HEK293T (cell line): ENCODE measurements at regions not wholly inside any gene's neighbourhood (a gene's known extent, or its start where the extent isn't known, plus 50 kb on each side); places are given as distances from the start of the nearest gene placed in this dataset.
"Not testable (repeated sequence)": the region's sequence is repeated elsewhere in the genome, so short reads cannot be mapped to it uniquely, and the experiment has no call there.

Source experiments
- CTCF ChIA-PET: fragments of 350-600 bp; formaldehyde crosslinking; extraction: SDS; loops from one replicate; lab custom pipeline; 2021; ENCODE audit warnings: antibody characterized with exemption, inconsistent platforms; lab: Yijun Ruan, JAX
- POLR2A ChIA-PET: fragments of 350-600 bp; formaldehyde crosslinking; extraction: SDS; loops from one replicate; lab custom pipeline; 2020; ENCODE audit warnings: antibody characterized with exemption, inconsistent platforms; lab: Yijun Ruan, JAX
- DNase-seq: peaks from one replicate; pipeline ENCODE4 v3.0.0; 2012; ENCODE audit warnings: mixed read lengths; ENCODE audit errors: extremely low spot score
- ARNT ChIP-seq: fragments of 450-650 bp; IDR thresholded peaks from 2 replicates; pipeline ENCODE4 v1.6.1; 2017; ENCODE audit warnings: mild to moderate bottlenecking
- BHLHE40 ChIP-seq: fragments of 450-650 bp; IDR thresholded peaks from 2 replicates; pipeline ENCODE4 v1.6.1; 2016; ENCODE audit warnings: mild to moderate bottlenecking, moderate library complexity, borderline replicate concordance
- CTBP1 ChIP-seq: fragments of 450-650 bp; IDR thresholded peaks from 2 replicates; pipeline ENCODE4 v1.6.1; 2016; ENCODE audit warnings: borderline replicate concordance
- ELF4 ChIP-seq: fragments of 450-650 bp; IDR thresholded peaks from 2 replicates; pipeline ENCODE4 v1.6.1; 2017; ENCODE audit warnings: antibody characterized with exemption
- FOXA1 ChIP-seq: fragments of 450-650 bp; IDR thresholded peaks from 2 replicates; pipeline ENCODE4 v1.6.1; 2016; ENCODE audit warnings: mild to moderate bottlenecking
- FOXK2 ChIP-seq: fragments of 450-650 bp; IDR thresholded peaks from 2 replicates; pipeline ENCODE4 v1.6.1; 2016; ENCODE audit warnings: mild to moderate bottlenecking
- FOXM1 ChIP-seq: fragments of 450-650 bp; IDR thresholded peaks from 2 replicates; pipeline ENCODE4 v1.6.1; 2017; ENCODE audit warnings: mild to moderate bottlenecking, borderline replicate concordance
- HDGF ChIP-seq: fragments of 450-650 bp; IDR thresholded peaks from 2 replicates; pipeline ENCODE4 v1.6.1; 2017; ENCODE audit warnings: antibody characterized with exemption, borderline replicate concordance
- L3MBTL2 ChIP-seq: fragments of 450-650 bp; conservative IDR thresholded peaks from 2 replicates; pipeline ENCODE4 v1.6.1; 2016; ENCODE audit warnings: mild to moderate bottlenecking
- LEF1 ChIP-seq: fragments of 450-650 bp; IDR thresholded peaks from 2 replicates; pipeline ENCODE4 v1.6.1; 2017; ENCODE audit warnings: mild to moderate bottlenecking, borderline replicate concordance
- NFRKB ChIP-seq: fragments of 450-650 bp; IDR thresholded peaks from 2 replicates; pipeline ENCODE4 v1.6.1; 2016; ENCODE audit warnings: mild to moderate bottlenecking, moderate library complexity
- PKNOX1 ChIP-seq: fragments of 450-650 bp; IDR thresholded peaks from 2 replicates; pipeline ENCODE4 v1.6.1; 2016
- SP1 ChIP-seq: fragments of 450-650 bp; IDR thresholded peaks from 2 replicates; pipeline ENCODE4 v1.6.1; 2017
- SUZ12 ChIP-seq: fragments of 450-650 bp; IDR thresholded peaks from 2 replicates; pipeline ENCODE4 v1.6.1; 2016; ENCODE audit warnings: mild to moderate bottlenecking
- TARDBP ChIP-seq: fragments of 450-650 bp; IDR thresholded peaks from 2 replicates; pipeline ENCODE4 v1.6.1; 2016
- ZNF384 ChIP-seq: fragments of 450-650 bp; IDR thresholded peaks from 2 replicates; pipeline ENCODE4 v1.6.1; 2016

GRCh38 chr11:106533046-106533445 is 455.6 kb downstream of the AASDHPPT start:
- CTCF ChIA-PET: no interaction called here
- POLR2A ChIA-PET: no interaction called here
- TF ChIP-seq NFRKB: no peak
- TF ChIP-seq ZNF384: no peak
- TF ChIP-seq FOXM1: no peak
- TF ChIP-seq ARNT: no peak
- TF ChIP-seq CTBP1: no peak
- TF ChIP-seq FOXK2: no peak
- TF ChIP-seq FOXA1: no peak
- DNase-seq: no peak

- DNase-seq: no peak
- TF ChIP-seq ELF4 (no peak), HDGF (no peak), ARNT (no peak), PKNOX1 (no peak), BHLHE40 (no peak), ZNF384 (no peak)
- CTCF ChIA-PET: interaction anchor here (0.5 kb wide), 1 partner anchor 497 kb away, joined by 4 read pairs; no protein-coding TSS in a partner anchor
- POLR2A ChIA-PET: no interaction called here
Measured at GRCh38 chr11:106540001-106540400, 462.5 kb downstream of the AASDHPPT start.

GRCh38 chr11:106548406-106548805 is 469.9 kb downstream of the GUCY1A2 start:
- TF ChIP-seq SUZ12 (no peak), SP1 (no peak)
- ChIA-PET CTCF (no interaction called here), POLR2A (no interaction called here)
- DNase-seq: no peak

- DNase-seq: no peak
- ChIA-PET POLR2A (no interaction called here), CTCF (interaction anchor here (0.6 kb wide), 1 partner anchor 232 kb away, joined by 8 read pairs; no protein-coding TSS in a partner anchor)
- no peak for TF ChIP-seq SUZ12
- no peak for TF ChIP-seq NFRKB
- no peak for TF ChIP-seq ARNT
- TF ChIP-seq BHLHE40: no peak
- no peak for TF ChIP-seq FOXK2
- no peak for TF ChIP-seq LEF1
- no peak for TF ChIP-seq ZNF384
- TF ChIP-seq FOXM1: no peak
- TF ChIP-seq CTBP1: no peak
- TF ChIP-seq PKNOX1: no peak
- no peak for TF ChIP-seq ELF4
- no peak for TF ChIP-seq SP1
- TF ChIP-seq TARDBP: no peak
- TF ChIP-seq L3MBTL2: no peak
Measured at GRCh38 chr11:106551744-106552673, 466.3 kb downstream of the GUCY1A2 start.

GRCh38 chr11:106552694-106553203 is 465.5 kb downstream of the GUCY1A2 start:
- CTCF ChIA-PET: interaction anchor here (0.6 kb wide), 1 partner anchor 144 kb away, joined by 3 read pairs; no protein-coding TSS in a partner anchor
- TF ChIP-seq CTBP1 (no peak), FOXK2 (no peak), SUZ12 (no peak), HDGF (no peak), L3MBTL2 (no peak), BHLHE40 (no peak), SP1 (no peak)
- POLR2A ChIA-PET: no interaction called here
- DNase-seq: no peak

GRCh38 chr11:106553304-106553703 is 465.0 kb downstream of the GUCY1A2 start:
- CTCF ChIA-PET: interaction anchor here (0.6 kb wide), 1 partner anchor 145 kb away, joined by 3 read pairs; no protein-coding TSS in a partner anchor
- POLR2A ChIA-PET: no interaction called here

GRCh38 chr11:106555566-106556250 is 462.6 kb downstream of the GUCY1A2 start:
- DNase-seq, CTCF ChIA-PET, POLR2A ChIA-PET: not testable (repeated sequence)

More at GRCh38 chr11:106553304-106553703, 465.0 kb downstream of the GUCY1A2 start:
- TF ChIP-seq NFRKB (no peak), SUZ12 (no peak), ELF4 (no peak), HDGF (no peak)
- DNase-seq: no peak
